Inflammatory macrophage treated with lipopolysaccharide for 1 hour (primary cell): ENCODE measurements at regions not wholly inside any gene's neighbourhood (a gene's known extent, or its start where the extent isn't known, plus 50 kb on each side); places are given as distances from the start of the nearest gene placed in this dataset.

Experiments used
- DNase-seq, 2 donors: peaks; one replicate each; pipeline ENCODE4 v3.0.0-alpha.2; 2020 to 2022

DNA sequence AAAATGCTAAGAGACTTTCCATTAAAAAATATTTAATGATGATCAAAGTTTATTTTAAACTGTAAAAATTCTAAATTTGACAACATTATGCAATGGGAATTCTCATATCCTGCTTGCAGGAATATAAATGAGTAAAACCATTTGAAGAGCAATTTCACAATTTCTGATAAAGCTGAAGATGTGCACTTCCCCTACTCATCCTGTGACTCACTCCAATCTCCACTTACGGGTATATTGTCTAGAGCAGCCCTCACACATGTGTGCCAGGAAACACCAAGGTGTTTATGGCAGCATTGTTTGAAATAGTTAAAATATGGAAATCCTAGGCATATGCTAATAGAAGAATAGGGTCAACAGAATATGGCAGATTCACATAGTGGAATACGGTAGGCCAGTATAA, 158.4 kb downstream of the PDHA2 start:
- DNase-seq: no peak

DNA sequence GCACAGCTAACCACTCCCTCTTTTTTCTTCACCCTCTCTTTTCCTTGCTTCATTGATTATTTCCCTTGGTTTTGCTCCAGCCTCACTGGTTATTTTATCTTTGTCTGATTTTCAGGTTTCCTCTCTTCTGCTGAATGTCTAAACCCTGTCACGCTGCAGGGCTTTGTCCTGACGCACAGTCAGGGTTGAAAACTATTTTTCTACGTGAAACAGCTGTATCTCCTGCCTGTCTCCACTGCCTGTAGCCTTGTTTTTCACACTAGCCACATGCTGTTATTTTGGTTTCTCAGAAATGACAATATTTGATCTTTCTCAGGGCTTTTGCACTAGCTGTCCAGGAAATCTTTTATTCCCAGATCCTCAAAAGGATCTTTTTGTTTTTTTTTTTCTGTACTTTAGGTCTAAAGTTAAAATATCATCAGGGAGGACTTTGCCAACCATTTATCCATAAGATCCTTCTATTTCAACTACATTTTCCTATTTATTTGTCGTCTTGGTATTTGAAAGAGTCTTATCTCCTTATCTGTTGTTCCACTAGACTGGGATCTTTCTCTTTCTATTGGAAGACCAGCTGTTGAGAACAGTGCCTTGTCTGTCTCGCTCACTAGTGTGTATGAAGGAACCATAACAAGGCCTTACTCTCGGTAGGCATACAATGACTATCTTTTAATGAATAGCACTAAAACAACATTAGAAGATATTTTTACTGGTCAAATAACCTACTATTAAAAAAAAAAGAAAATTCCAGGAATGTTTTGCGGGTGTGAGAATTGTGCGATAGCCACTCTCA, 164.3 kb downstream of the PDHA2 start:
- DNase-seq: no peak

DNA sequence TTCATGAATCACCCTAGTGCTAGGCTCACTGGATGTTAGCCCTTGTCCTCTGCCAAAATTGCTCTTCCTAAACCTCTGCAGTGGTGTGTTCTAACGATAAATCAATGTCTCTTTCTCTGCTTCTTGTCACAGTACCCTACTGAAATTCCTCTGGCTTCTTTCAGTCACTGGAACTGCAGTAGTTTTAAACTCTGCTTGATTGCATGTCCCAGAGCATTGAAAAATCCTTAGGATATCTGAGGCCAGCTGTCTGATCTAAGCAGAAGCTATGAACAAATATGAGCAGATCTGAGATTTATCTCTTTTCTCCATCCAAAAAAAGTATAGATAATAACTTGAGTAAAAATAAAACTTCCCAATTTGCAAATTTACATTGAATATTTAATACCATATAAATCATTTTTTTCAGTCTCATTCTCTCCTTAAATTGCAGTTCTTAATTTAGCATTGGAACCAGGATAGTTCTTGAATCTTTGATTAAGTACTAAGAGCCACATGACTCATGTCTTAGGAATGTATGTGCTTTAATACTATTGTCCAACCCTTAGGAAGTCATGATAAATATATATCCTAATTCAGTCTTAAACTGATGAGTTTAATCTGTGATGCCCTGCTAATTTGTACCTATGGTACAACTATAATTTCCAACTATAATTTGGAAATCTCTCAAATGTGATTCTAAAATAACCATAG, 169.7 kb downstream of the PDHA2 start:
- no peak for DNase-seq

DNA sequence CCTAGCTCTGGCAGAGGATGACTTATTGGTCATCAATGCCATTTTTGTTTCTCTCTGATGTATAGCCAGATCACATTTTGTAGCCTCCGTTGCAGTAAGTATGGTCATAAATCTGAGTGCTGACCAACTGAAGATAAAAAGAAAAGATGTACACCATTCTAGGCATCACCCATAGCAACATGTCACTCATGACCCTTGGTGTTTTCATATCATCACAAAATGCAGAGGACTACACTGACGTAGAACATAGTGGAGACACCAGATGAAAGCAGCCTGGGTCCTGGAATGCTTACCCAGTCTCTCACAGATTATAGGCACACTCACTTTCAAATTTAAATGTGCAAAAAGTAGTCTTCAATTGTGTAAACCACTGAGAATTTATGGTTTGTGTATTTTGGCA, 172.8 kb downstream of the PDHA2 start:
- no peak for DNase-seq

DNA sequence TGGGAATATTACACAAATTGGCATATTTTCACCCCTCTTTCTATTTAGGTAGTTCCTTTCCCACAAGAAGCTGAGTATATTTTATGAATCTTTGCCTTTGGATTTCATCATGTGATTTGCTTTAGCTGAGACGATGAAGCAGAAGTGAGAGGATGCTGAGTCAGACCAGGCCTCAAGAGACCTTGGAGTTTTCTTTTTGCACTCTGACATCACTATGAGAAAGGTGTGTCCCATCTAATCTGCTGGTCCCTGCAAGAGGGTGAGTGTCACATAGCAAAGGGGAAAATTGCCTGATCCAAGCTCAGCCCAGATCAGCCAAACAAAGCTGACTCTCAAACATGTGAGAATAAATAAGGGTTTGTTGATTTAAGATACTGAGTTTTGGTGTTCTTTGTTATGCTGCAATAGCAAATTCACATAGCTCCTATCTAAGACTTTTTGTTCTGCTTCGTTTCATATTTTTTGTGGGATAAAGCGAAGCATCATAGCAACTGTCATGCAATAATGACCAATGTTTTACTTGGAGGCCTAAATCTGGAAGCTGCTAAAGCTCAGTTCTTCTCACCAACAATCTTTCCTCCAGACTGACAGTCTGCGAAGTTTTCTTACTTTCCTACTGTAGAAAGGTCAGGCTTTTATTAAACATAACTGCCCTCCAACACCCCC, 176.9 kb downstream of the PDHA2 start:
- DNase-seq: no peak

DNA sequence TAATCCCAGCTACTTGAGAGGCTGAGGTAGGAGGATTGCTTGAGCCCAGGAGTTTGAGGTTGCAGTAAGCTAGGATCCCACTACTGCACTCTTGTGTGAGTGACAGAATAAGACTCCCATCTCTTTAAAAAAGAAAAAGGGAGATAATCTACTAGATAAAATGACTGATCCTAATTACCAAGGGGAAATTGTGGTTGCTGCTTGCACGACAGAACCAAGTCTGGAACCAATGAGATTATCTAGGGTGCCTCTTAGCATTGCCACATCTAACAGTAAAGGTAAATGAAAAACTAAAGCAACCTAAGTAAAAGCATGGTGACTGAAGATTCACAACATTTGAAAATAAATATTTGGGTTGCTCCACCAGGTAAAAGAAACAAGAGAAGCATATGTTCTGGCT, 185.1 kb downstream of the PDHA2 start:
- DNase-seq: no peak

DNA sequence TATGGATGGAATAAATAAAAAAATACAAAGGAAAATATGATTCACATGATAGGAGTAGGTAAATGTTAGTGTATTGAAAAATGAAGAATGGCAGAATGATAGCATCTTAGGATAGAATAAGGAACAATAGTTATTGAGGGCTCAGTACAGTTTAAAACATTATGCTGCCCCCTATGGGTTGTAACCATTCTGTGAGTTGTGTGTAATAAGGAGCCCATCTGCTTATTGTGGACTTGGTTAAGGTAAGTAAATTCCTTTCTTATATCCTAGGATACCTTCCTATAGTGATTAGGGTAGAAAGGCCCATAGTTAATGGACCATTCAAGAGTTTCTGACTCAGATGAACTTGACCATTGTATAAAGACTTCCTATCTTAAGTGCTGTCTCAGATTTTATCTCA, 195.8 kb downstream of the PDHA2 start:
- DNase-seq: peak in 1 of 2 donors; percentile 24

DNA sequence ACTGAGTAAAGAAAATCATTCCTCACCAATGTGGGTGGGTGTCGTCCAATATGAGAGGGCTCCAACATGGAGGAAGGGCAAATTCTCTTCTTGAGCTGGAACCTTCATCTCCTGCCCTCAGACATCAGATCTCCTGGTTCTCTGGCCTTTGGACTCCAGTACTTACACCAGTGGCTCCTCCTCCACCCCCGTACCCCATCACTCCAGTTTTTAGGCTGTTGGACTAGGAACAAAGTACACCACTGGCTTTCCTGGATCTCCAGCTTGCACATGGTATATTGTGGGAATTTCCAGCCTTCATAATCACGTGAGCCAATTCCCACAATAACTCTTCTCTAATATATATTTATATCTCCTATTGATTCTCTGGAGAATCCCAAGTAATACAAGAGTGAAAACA, 196.9 kb downstream of the PDHA2 start:
- no peak for DNase-seq

DNA sequence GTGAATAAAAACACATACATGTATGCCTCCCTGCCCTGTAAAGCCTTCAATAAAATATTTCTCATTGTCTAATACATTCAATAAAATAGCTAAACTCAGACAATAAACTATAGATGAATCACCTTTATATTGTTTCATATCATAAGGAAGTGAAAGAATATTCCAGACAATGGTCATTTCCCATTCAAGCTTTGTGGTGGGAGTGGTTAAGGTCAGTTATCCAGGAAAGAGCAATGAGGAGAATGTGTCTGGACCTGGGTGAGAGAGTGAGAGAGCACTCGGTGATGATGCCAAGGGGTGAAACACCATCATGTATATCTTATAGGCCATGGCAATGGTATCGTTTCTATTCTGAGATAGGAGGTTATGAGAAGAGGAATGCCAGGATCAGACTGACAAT, 197.8 kb downstream of the PDHA2 start:
- no peak for DNase-seq

DNA sequence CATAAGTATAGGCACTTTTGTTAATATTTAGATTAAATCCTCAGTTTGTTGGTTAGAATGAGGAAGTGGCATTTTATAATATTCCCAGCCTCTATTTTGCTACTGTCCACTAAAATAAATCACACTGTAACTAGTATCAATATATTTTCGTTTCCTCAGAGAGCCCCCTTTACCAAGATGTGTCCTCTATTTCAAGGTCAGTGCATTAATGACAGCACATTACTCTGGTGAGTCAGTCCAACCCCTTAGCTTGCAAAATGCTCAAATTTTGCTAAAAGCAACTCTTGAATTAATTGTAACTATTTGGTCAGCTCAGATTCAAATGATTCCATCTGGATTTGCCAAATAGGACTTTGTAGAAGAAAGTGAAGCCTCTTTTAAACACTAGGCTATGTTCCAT, 199.3 kb downstream of the PDHA2 start:
- no peak for DNase-seq

DNA sequence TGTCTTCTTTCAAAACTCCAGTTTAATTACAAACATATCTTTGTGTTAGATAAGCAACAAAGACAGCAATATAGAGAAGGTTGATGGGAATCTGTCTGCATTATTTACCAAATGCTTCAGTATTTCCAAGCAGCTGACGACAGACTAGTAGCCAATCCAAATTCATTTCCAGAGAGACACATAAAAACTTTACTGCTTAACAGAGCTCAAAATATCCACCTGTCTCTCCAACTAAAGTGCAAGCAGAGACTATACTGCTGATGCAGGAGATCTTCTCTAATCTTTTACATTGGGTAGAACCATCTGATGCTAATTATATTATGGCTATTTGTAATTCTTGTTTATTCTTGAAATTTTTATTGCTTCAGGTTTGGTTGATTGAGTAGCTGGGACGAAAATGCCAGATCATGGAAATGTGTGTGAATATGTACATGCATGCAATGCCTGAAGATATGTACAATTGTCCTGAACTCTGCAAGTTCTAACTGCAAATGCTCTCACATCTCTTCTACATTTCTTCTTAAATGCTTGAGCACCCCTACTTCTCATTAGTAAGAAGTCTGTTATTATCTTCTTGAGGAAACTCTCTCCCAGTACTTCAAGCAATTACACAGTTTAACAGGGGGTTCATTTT, 200.0 kb downstream of the PDHA2 start:
- no peak for DNase-seq

DNA sequence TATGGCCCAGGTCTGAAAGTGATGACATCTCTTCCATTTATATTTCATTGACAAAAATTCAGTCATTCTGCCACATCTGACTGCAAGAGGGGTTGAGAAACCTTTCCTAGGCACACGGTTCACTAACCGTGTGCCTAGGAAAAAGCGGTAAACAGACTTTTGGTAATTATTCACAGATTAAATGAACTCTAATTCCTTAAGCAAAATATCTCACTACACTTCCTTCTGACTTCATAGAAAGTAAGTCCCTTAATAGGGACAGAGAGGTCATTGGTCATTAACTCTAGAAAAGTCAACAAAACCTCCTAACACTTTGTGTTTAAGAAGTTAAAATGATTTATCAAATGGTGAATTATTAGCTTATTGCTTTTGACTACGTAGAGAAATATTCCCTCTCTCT, 205.1 kb downstream of the PDHA2 start:
- no peak for DNase-seq

DNA sequence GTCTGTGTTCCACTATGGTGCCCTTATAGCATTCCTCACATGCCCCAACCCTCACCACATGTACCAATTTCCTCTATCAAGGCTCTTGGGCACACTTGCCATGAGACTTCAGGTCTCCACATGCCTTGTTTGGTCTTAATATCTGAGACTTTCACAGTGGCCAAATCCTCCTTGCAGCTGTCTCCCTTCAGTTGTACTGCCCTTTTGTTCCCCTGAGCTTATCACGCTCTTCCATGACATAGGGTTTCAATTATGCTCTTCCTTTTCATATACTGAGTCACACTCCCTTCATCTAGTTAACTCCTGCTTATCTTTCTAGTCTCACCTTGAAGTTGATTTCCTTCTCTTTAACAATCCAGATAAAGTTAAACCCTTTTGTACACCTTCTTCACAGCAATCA, 212.9 kb downstream of the PDHA2 start:
- no peak for DNase-seq

DNA sequence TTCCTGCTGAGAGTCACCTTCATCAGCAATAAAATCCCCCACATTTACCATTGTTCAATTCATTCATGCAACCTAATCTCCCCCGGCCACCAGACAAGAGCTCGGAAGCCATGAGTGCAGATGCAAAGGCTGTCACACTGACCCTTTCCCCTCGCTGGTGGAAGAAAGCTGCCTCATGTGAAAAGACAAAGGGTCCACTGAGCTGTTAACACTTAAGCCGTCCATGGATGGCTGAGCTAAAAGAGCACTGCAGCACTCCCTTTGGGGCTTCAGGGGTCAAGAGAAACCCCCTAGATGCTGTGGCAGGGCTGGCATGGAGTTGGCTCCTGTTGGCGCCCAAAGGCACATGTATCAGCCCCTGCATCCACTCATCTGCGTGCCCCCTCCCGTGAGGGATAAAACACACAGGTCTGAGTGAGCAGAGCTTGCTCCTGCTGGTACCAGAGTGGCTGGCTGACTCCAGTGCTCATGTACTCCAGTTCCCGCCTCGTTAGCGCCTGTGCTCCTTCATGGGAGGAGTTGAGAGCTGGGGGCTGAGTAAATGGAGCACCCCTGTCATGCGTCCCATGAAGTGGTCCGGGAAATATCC, 216.5 kb downstream of the PDHA2 start:
- no peak for DNase-seq

DNA sequence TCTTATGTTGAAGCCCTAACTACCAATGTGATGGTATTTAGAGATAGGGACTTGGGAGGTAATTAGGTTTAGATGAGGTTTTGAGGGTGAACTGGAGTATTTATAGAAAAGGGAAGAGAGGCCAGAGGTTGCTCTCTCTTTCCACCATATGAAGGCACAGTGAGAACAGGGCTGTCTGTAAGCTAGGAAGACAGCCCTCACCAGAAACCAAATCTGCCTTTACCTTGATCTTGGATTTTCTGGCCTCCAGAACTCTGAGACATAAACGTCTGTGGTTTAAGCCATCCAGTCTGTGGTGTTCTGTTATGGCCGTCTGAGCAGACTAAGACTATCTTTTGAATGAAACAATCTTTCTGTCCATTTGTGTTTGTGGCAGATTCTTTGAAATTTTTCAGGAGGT, 223.7 kb downstream of the PDHA2 start:
- DNase-seq: no peak

DNA sequence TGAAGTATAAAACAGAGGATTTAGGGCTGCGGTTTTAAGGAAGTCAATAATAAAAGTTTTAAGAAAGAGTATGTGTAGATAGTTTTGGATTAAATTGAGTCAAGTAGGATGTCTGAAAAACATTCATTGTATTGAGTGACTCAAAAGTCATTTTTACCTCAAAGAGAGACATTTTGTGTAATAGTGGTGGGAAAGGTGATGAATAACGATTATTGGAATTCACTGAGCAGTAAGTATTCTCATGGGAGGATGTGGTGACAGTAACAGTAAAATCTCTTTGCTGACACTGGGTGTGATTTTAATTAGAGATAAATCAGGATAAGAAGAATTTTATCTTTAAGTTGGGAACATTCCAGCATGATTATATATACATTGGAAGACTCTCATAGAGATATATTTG, 233.6 kb downstream of the PDHA2 start:
- no peak for DNase-seq

DNA sequence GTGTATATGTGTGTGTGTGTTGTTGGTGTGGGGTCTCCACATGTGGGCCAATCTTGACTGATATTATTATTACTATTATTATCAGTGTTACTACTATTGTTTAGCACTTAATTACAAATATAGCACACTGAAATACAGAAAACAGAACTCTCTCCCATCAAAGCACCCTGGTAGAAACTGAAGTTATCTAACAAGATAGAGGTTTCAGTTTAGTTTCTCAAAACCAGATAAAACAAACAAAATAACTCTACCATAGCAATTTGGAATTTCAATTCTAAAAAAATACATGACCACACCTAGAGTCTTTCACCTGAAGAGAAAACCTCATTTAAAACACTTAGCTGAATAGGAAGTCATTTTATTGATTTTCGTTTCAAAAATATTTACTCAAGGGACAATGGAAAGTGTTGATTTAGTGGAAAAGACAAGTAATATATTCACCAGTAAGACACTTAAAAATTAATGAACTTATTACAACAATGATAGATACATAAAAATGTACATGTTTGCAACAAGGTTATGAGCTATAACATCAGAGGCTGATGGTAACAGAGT, 252.3 kb downstream of the PDHA2 start:
- DNase-seq: no peak

DNA sequence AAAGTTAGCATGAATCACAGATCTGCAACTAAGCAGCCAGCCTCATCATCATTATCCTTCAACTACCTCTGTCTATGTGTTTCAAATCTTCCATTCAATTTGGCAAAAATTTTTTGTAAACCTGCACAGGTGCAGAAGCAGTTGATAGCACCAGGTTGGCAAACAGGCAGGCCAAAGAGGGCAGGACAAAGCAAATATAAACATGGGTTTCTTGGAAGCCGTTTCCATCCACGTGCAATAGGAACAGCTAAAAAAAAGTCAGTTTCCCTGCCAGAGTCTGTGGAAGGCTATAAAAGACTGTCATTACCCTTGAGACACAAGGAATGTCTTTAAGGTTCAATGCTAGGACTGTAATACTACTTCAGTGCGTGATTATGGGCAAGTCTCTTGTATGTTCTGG, 253.2 kb downstream of the PDHA2 start:
- no peak for DNase-seq

DNA sequence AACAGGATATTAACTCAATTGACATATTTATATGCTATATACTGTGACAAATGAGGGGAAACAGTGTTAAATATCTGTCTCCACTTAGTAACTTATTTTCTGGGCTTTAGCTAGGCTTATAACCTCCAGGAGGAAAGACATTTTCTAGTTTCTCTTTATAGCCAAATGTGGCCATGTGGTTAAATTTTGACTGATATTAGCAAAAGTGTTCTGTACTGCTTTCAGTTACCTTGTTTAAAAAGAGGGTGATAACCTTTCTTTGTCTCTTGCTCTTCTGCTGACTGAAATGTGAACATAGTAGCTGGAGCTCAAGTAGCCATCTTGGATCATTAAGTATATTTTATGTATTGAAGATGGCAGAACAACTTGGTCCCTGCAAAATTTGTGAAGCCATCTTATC, 253.7 kb downstream of the PDHA2 start:
- no peak for DNase-seq

DNA sequence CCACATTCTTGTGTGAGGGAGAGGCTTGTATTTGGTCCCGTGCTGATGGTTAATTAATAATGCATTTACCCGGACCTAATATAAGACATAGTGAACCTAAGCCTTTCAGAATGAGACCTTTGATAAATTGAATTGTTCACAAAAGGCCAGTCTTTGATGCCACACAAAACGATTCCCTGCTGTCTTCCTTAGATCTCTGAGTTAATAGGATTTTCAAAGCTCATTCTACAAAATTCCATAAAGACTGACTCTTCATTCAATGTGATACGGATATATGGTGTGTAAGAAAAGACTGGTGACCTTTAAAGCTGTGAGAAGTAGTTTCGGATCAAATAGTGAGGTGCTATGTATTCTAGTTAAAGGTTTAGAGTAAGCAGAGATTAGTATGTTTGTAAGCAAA, 254.3 kb downstream of the PDHA2 start:
- no peak for DNase-seq

DNA sequence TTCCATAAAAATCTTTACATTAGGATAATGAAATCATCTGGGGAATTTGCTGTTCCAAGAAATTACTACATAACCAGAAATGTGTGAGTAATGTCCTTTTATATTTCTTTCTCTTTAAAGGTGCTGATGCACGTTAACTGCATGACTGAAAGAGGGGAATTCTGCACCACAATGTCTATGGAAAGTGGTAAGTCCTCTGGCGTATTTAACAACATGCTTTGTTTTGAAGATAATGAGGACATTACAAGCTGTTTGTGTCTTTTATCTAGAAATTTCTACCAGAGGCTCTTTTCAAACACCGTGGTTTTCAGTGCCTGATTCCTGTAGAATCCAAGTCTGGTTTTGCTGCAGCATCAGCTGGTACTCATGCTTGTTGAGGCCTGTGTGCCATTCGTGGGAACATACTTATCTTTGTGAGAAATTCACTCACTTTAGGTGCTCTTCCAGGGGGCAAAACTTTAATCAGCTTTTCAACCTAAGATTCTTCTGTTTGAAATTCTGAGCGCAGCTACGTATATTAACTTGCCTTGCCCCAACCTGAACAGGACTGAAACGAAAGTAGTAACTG, 257.2 kb downstream of the PDHA2 start:
- DNase-seq: no peak

DNA sequence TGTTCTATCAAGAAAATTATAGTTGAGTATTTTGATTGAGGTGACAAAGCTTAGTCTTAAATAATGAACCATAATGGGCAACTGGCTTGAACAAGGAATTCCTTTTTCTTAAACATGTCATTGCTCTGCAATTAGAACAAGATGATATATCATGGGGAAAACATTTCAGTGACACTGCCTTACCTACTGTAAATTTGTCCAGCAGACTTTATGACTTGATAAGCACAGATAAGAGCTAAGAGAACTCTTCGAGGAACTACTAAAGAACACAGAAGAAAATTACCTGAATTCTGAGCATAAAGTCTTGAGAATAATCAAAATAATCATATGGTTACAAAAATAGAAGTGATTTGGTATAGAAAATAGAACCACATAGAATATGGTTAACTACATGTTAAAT, 257.8 kb downstream of the PDHA2 start:
- no peak for DNase-seq

DNA sequence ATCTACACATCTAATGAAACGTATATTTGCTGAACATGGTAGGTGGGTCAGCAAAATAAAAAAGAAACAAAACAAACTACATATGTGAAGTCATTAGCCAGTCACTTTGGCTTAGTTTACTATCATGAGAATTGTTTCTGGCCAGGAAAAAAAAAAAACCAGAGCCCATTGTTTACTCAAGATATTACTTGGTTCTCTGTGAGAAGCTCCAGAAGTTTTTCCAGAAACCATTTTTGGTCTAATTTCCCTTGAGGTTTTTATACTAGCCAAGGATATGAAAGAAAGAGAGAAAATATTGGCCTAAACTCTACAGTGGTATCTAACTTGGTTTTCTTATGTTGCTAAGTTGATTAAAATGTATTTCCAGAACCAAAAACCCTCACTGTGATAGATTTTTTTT, 259.1 kb downstream of the PDHA2 start:
- no peak for DNase-seq
